Astrocyte of the cerebellum (primary cell): ENCODE measurements at regions not wholly inside any gene's neighbourhood (a gene's known extent, or its start where the extent isn't known, plus 50 kb on each side); places are given as distances from the start of the nearest gene placed in this dataset.

ENCODE experiments used
- DNase-seq: peaks from one replicate; pipeline ENCODE4 v3.0.0-alpha.2; 2011; ENCODE audit warnings: low read depth
- H3K4me3 ChIP-seq: 2 replicates; pipeline ENCODE4 v1.5.1; 2011; ENCODE audit warnings: mild to moderate bottlenecking, low read depth, low read length, moderate library complexity
- CTCF ChIP-seq: IDR thresholded peaks from 2 replicates; pipeline ENCODE4 v1.5.1; 2012; ENCODE audit warnings: low read length, low read depth, moderate library complexity, mild to moderate bottlenecking; ENCODE audit errors: missing control alignments
- in situ Hi-C: cut with HindIII; loops from 2 replicates; pipeline ENCODE4 v1.10.0; 2017; ENCODE audit warnings: low sequenced_read_pairs

GRCh38 chr6:8279041-8279805 lies 156.1 kb downstream of the SLC35B3 start:
- no peak for TF ChIP-seq CTCF
- no peak for DNase-seq
- no peak overlapping the region for H3K4me3 ChIP-seq
- in situ Hi-C loops: no loop called here

GRCh38 chr6:8278562-8278961 lies 156.8 kb downstream of the SLC35B3 start:
- no peak for TF ChIP-seq CTCF
- no peak for DNase-seq
- H3K4me3 ChIP-seq: no peak overlapping the region
- in situ Hi-C loops: no loop called here

- no peak overlapping the region for H3K4me3 ChIP-seq
- TF ChIP-seq CTCF: no peak
These were observed 157.6 kb downstream of the SLC35B3 start for GRCh38 chr6:8277769-8278168.

GRCh38 chr6:8276148-8276547 lies 159.2 kb downstream of the SLC35B3 start:
- no peak for TF ChIP-seq CTCF
- H3K4me3 ChIP-seq: no peak overlapping the region
- in situ Hi-C loops: no loop called here
- DNase-seq: no peak

More at GRCh38 chr6:8277769-8278168, 157.6 kb downstream of the SLC35B3 start:
- no peak for DNase-seq
- in situ Hi-C loops: no loop called here

GRCh38 chr6:8275667-8276066 lies 159.7 kb downstream of the SLC35B3 start:
- in situ Hi-C loops: no loop called here
- DNase-seq: no peak
- TF ChIP-seq CTCF: no peak
- no peak overlapping the region for H3K4me3 ChIP-seq

GRCh38 chr6:8274226-8274625 lies 161.1 kb downstream of the SLC35B3 start:
- in situ Hi-C loops: no loop called here
- H3K4me3 ChIP-seq: no peak overlapping the region
- TF ChIP-seq CTCF: no peak
- no peak for DNase-seq
